ENCODE measurements at regions not wholly inside any gene's neighbourhood (a gene's known extent, or its start where the extent isn't known, plus 50 kb on each side); places are given as distances from the start of the nearest gene placed in this dataset.

- CTCF ChIA-PET (ENCODE audit: unreplicated experiment), result interaction anchor here (0.8 to 1.2 kb wide), 2 partner anchors 14 to 41 kb away, joined by 3 read pairs; no protein-coding TSS in a partner anchor
- POLR2A ChIA-PET, result interaction anchor here (0.9 to 1.3 kb wide), 3 partner anchors 9 to 436 kb away, joined by 3 to 4 read pairs (median 3); no protein-coding TSS in a partner anchor
Measured at GRCh38 chr14:71550367-71550766, 381.9 kb upstream of the RGS6 start.

DNA sequence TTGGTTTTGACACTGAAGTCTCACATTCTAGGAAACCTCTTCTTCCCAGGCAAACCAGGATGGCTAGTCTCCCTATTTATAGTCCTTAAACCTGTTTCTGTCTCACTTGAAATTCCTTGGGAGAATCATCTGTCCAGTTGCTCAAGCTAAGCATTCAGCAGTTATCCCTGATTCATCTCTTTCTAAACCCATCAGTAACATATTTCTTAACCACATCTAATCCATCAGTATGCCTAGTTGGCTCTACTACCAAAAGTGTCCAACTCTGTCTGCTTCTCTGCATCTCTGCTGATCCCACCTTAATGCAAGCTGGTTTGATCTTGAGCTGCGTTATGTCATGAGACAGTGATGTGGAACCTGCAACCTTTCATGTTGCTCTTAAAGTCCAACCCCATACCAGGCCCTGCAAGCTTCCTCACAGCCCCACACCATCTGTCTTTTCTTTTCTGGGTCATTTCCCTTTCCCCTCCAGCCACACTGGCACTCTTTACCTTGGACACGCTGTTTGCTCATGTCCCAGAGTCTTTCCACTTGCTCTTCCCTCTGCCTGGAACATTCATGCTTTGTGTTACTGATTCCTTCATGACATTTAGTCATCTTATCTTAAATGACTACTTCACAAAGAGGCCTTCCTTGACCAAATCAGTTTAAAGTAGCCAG is 380.8 kb upstream of the RGS6 start:
- H3K27ac ChIP-seq (ENCODE audit: low read depth, low read length, poor library complexity, severe bottlenecking), result no peak overlapping the region
- H3K4me3 ChIP-seq (ENCODE audit: low read depth, low read length, poor library complexity, severe bottlenecking), result no peak overlapping the region
- H3K9me2 ChIP-seq (ENCODE audit: insufficient read depth, low read length), result no peaks in the 10 kb centered on the region
- H3K4me2 ChIP-seq (ENCODE audit: low read length), result 0 out of 2 replicates have a peak overlapping the region, but pooled peaks have one; percentile 11
- H3K4me1 ChIP-seq (ENCODE audit: insufficient read depth, low read length, poor library complexity, severe bottlenecking), result peaks cover 57% of the 10 kb centered on the region
- H2AFZ ChIP-seq (ENCODE audit: low read length), result no peak overlapping the region
- ChIA-PET CTCF (ENCODE audit: unreplicated experiment) (interaction anchor here (0.8 to 1.2 kb wide), 2 partner anchors 15 to 40 kb away, joined by 3 read pairs; no protein-coding TSS in a partner anchor), POLR2A (interaction anchor here (0.7 to 2.0 kb wide), 5 partner anchors 10 to 437 kb away, joined by 3 to 13 read pairs (median 4); no protein-coding TSS in a partner anchor)
- TF ChIP-seq, protein P1, sequence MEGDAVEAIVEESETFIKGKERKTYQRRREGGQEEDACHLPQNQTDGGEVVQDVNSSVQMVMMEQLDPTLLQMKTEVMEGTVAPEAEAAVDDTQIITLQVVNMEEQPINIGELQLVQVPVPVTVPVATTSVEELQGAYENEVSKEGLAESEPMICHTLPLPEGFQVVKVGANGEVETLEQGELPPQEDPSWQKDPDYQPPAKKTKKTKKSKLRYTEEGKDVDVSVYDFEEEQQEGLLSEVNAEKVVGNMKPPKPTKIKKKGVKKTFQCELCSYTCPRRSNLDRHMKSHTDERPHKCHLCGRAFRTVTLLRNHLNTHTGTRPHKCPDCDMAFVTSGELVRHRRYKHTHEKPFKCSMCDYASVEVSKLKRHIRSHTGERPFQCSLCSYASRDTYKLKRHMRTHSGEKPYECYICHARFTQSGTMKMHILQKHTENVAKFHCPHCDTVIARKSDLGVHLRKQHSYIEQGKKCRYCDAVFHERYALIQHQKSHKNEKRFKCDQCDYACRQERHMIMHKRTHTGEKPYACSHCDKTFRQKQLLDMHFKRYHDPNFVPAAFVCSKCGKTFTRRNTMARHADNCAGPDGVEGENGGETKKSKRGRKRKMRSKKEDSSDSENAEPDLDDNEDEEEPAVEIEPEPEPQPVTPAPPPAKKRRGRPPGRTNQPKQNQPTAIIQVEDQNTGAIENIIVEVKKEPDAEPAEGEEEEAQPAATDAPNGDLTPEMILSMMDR (conservative IDR thresholded peaks at IDR 0.05; ENCODE audit: low read length), result no peak
- peaks cover 24% of the 10 kb centered on the region; the same call in 1 of the 2 replicates for H3K79me2 ChIP-seq (ENCODE audit: insufficient read depth, low read depth, low read length)
- no peaks in the 10 kb centered on the region for H4K20me1 ChIP-seq (ENCODE audit: insufficient read depth, low read length)
- H3K9me3 ChIP-seq (ENCODE audit: low read length), result no peaks in the 10 kb centered on the region
- intact Hi-C loops (cut with micrococcal nuclease; ENCODE audit: unreplicated experiment), result no loop called here
- BruUV-seq (replicated peaks), result no TSS peak
- no peaks in the 10 kb centered on the region for H3K36me3 ChIP-seq (ENCODE audit: insufficient read depth, low read length)
- DNase-seq (ENCODE audit: low spot score), result peak; percentile 47

More at GRCh38 chr14:71550367-71550766, 381.9 kb upstream of the RGS6 start:
- H4K20me1 ChIP-seq (ENCODE audit: insufficient read depth, low read length), result no peaks in the 10 kb centered on the region
- TF ChIP-seq, protein P1 (conservative IDR thresholded peaks at IDR 0.05; ENCODE audit: low read length), result no peak
- TF ChIP-seq EZH2phosphoT487 (IDR thresholded peaks at IDR 0.05; ENCODE audit: borderline replicate concordance, low read depth, low read length), result no peak
- H3K27ac ChIP-seq (ENCODE audit: low read depth, low read length, poor library complexity, severe bottlenecking), result no peak overlapping the region
- no peak for DNase-seq (ENCODE audit: low spot score)
- H3K9me2 ChIP-seq (ENCODE audit: insufficient read depth, low read length), result no peaks in the 10 kb centered on the region
- H3K36me3 ChIP-seq (ENCODE audit: insufficient read depth, low read length), result no peaks in the 10 kb centered on the region
- no peak overlapping the region for H3K4me2 ChIP-seq (ENCODE audit: low read length)
- H2AFZ ChIP-seq (ENCODE audit: low read length), result no peak overlapping the region
- BruUV-seq (replicated peaks), result no TSS peak
- H3K9me3 ChIP-seq (ENCODE audit: low read length), result no peaks in the 10 kb centered on the region
- H3K4me3 ChIP-seq (ENCODE audit: low read depth, low read length, poor library complexity, severe bottlenecking), result no peak overlapping the region
- intact Hi-C loops (cut with micrococcal nuclease; ENCODE audit: unreplicated experiment), result no loop called here
- H3K79me2 ChIP-seq (ENCODE audit: insufficient read depth, low read depth, low read length), result peaks cover 24% of the 10 kb centered on the region; the same call in 1 of the 2 replicates
- H3K4me1 ChIP-seq (ENCODE audit: insufficient read depth, low read length, poor library complexity, severe bottlenecking), result peaks cover 54% of the 10 kb centered on the region

- Histone ChIP-seq H3K4me1 (ENCODE audit: insufficient read depth, low read length, poor library complexity, severe bottlenecking) (peaks cover 68% of the 10 kb centered on the region), H3K79me2 (ENCODE audit: insufficient read depth, low read depth, low read length) (peaks cover 34% of the 10 kb centered on the region; the same call in 1 of the 2 replicates), H3K36me3 (ENCODE audit: insufficient read depth, low read length) (no peaks in the 10 kb centered on the region), H4K20me1 (ENCODE audit: insufficient read depth, low read length) (no peaks in the 10 kb centered on the region), H3K9me2 (ENCODE audit: insufficient read depth, low read length) (no peaks in the 10 kb centered on the region), H2AFZ (ENCODE audit: low read length) (peak overlapping the region; percentile 39; the same call in 1 of the 2 replicates), H3K4me3 (ENCODE audit: low read depth, low read length, poor library complexity, severe bottlenecking) (no peak overlapping the region), H3K4me2 (ENCODE audit: low read length) (peak overlapping the region; percentile 73), H3K9me3 (ENCODE audit: low read length) (no peaks in the 10 kb centered on the region), H3K27ac (ENCODE audit: low read depth, low read length, poor library complexity, severe bottlenecking) (peak overlapping the region; percentile 96)
- ChIA-PET CTCF (ENCODE audit: unreplicated experiment) (interaction anchor here (1.2 kb wide), 1 partner anchor 8 kb away, joined by 3 read pairs; no protein-coding TSS in a partner anchor), POLR2A (interaction anchor here (0.6 to 2.0 kb wide), 6 partner anchors 8 to 229 kb away, joined by 3 to 13 read pairs (median 4); no protein-coding TSS in a partner anchor)
- no peak for DNase-seq (ENCODE audit: low spot score)
- TF ChIP-seq EZH2phosphoT487 (IDR thresholded peaks at IDR 0.05; ENCODE audit: borderline replicate concordance, low read depth, low read length), result no peak
- TF ChIP-seq, protein P1 (conservative IDR thresholded peaks at IDR 0.05; ENCODE audit: low read length), result peak; percentile 63
- intact Hi-C loops (cut with micrococcal nuclease; ENCODE audit: unreplicated experiment), result no loop called here
- no TSS peak for BruUV-seq (replicated peaks)
Measured at GRCh38 chr14:71552809-71553208, 379.4 kb upstream of the RGS6 start.
